Central memory CD8-positive, alpha-beta T cell (primary cell): ENCODE measurements at regions not wholly inside any gene's neighbourhood (a gene's known extent, or its start where the extent isn't known, plus 50 kb on each side); places are given as distances from the start of the nearest gene placed in this dataset.
"Not testable (repeated sequence)": the region's sequence is repeated elsewhere in the genome, so short reads cannot be mapped to it uniquely, and the experiment has no call there.

Experiments
- ATAC-seq: fragments of 150-1000 bp; cut with Tn5 transposase; replicated peaks from 2 replicates; pipeline ENCODE4 v1.10.0; 2022; ENCODE audit warnings: mild to moderate bottlenecking, moderate FRiP score, moderate number of reproducible peaks; ENCODE audit not compliant: poor library complexity, severe bottlenecking; ENCODE audit errors: extremely low read depth
- DNase-seq, 2 donors: peaks; one replicate each; pipeline ENCODE4 v3.0.0; 2021; ENCODE audit warnings: low spot score in 2 of 2
- H3K27ac Mint-ChIP-seq: one replicate; pipeline ENCODE4 v1.8.0; 2022; ENCODE audit warnings: low read depth, mild to moderate bottlenecking, moderate library complexity, mixed read lengths
- H3K27me3 Mint-ChIP-seq: one replicate; pipeline ENCODE4 v1.8.0; 2022; ENCODE audit warnings: mixed read lengths
- H3K36me3 Mint-ChIP-seq: one replicate; pipeline ENCODE4 v1.8.0; 2022; ENCODE audit warnings: mild to moderate bottlenecking, moderate library complexity, mixed read lengths; ENCODE audit not compliant: insufficient read depth
- H3K4me1 Mint-ChIP-seq: one replicate; pipeline ENCODE4 v1.8.0; 2022; ENCODE audit warnings: mixed read lengths
- H3K4me3 Mint-ChIP-seq: one replicate; pipeline ENCODE4 v1.8.0; 2022; ENCODE audit warnings: mild to moderate bottlenecking, moderate library complexity, mixed read lengths
- H3K9me3 Mint-ChIP-seq: one replicate; pipeline ENCODE4 v1.8.0; 2022; ENCODE audit warnings: mixed read lengths

DNA sequence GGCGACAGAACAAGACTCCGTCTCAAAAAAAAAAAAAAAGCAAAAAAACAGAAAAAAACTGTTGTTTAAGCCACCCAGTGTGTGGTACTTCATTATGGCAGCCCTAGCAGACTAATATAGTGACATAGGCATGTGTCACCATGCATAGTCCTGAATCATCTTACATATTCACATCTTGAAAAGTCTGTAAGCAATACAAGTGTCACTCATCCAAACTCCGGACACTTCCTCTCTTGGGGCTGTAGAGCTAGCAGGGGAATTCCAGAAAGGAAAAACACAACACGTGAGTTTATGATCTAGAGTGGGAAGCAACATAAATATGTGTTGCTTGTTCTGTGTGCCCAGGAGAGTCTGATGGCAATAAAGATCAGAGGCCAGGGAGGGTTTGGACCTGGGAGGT is 81.6 kb upstream of the KCNE2 start:
- H3K27me3 Mint-ChIP-seq, result peaks cover 5% of the 10 kb centered on the region
- ATAC-seq, result no peak
- DNase-seq, result no peak
- H3K4me1 Mint-ChIP-seq, result no peaks in the 10 kb centered on the region
- H3K4me3 Mint-ChIP-seq, result no peak overlapping the region
- H3K27ac Mint-ChIP-seq, result no peak overlapping the region
- H3K9me3 Mint-ChIP-seq, result peaks cover 2% of the 10 kb centered on the region
- no peaks in the 10 kb centered on the region for H3K36me3 Mint-ChIP-seq

GRCh38 chr21:34284666-34285065 is 79.1 kb upstream of the KCNE2 start:
- Mint-ChIP-seq H3K9me3 (peaks cover 15% of the 10 kb centered on the region), H3K27me3 (no peaks in the 10 kb centered on the region), H3K4me3 (no peak overlapping the region), H3K36me3 (no peaks in the 10 kb centered on the region), H3K4me1 (no peaks in the 10 kb centered on the region), H3K27ac (no peak overlapping the region)
- DNase-seq (no peak), ATAC-seq (no peak)

DNA sequence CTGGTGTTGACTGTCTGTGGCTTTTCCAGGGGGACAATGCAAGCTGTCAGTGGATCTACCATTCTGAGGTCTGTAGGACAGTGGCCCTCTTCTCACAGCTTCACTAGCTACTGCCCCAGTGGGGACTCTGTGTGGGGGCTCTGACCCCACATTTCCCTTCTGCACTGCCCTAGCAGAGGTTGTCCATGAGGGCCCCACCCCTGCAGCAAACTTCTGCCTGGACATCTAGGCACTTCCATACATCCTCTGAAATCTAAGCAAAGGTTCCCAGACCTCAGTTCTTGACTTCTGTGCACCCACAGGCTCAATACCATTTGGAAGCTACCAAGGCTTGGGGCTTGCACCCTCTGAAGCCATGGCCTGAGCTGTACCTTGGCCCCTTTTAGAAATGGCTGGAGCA is 75.8 kb upstream of the KCNE2 start:
- H3K27ac Mint-ChIP-seq, result not testable (repeated sequence)

GRCh38 chr21:34289856-34290255 is 74.0 kb upstream of the KCNE2 start:
- peaks cover 15% of the 10 kb centered on the region for H3K9me3 Mint-ChIP-seq
- no peak overlapping the region for H3K27ac Mint-ChIP-seq
- H3K4me3 Mint-ChIP-seq, result no peak overlapping the region
- H3K27me3 Mint-ChIP-seq, result no peaks in the 10 kb centered on the region
- ATAC-seq (no peak), DNase-seq (no peak)
- no peaks in the 10 kb centered on the region for H3K4me1 Mint-ChIP-seq
- H3K36me3 Mint-ChIP-seq, result no peaks in the 10 kb centered on the region

More for the DNA sequence above, 75.8 kb upstream of the KCNE2 start:
- DNase-seq, ATAC-seq, H3K27me3 Mint-ChIP-seq, H3K4me3 Mint-ChIP-seq, H3K4me1 Mint-ChIP-seq, H3K36me3 Mint-ChIP-seq: not testable (repeated sequence)
- peaks cover 15% of the 10 kb centered on the region for H3K9me3 Mint-ChIP-seq

DNA sequence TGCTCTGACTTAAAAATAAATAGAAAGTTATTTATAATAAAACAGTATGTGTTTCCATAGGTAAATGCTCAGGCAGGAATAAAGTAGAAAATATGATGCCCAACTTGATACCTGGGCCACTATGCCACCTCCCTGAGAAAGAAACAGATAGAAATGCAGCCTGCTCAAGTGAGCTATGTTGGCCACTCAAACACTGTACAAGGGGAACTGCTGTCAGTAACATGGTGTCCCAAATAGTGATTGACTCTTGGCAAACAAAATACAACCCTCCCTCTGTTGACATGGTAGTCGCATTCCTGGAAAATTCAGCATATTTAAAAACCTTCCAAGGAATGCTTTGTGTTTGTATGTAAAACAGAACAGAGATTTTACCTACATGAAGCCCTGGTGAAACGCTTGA is 66.9 kb upstream of the KCNE2 start:
- Mint-ChIP-seq H3K27me3 (peaks cover 22% of the 10 kb centered on the region), H3K4me3 (no peak overlapping the region), H3K27ac (no peak overlapping the region), H3K9me3 (peaks cover 5% of the 10 kb centered on the region), H3K36me3 (no peaks in the 10 kb centered on the region), H3K4me1 (no peaks in the 10 kb centered on the region)
- ATAC-seq (no peak), DNase-seq (no peak)

GRCh38 chr21:34298534-34299167 is 65.2 kb upstream of the KCNE2 start:
- peaks cover 5% of the 10 kb centered on the region for H3K9me3 Mint-ChIP-seq
- DNase-seq (no peak), ATAC-seq (no peak)
- H3K36me3 Mint-ChIP-seq, result no peaks in the 10 kb centered on the region
- peaks cover 28% of the 10 kb centered on the region for H3K27me3 Mint-ChIP-seq
- H3K4me3 Mint-ChIP-seq, result no peak overlapping the region
- no peak overlapping the region for H3K27ac Mint-ChIP-seq
- H3K4me1 Mint-ChIP-seq, result no peaks in the 10 kb centered on the region

DNA sequence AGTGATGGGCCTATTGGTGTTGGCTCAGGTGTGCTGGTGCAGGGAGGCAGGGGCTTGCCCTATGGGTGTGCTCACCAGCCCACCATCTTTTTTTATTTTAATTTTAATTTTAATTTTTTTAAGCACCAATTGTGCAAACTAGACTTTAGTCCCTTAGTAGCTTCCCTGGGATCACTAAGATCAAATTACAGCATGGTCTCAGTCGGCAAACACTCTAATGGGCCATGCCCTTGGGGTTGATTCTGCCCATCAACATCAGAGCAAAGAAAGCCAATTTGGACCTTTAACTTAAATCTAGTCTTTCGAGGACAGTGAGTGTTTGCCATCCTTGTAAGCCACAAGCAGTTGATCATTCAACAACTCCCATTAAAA is 64.7 kb upstream of the KCNE2 start:
- ATAC-seq, result no peak
- Mint-ChIP-seq H3K4me3 (no peak overlapping the region), H3K36me3 (no peaks in the 10 kb centered on the region), H3K4me1 (no peaks in the 10 kb centered on the region), H3K27me3 (peaks cover 28% of the 10 kb centered on the region), H3K9me3 (peaks cover 5% of the 10 kb centered on the region), H3K27ac (no peak overlapping the region)
- DNase-seq, result no peak

GRCh38 chr21:34302521-34302920 is 61.3 kb upstream of the KCNE2 start:
- no peak for DNase-seq

GRCh38 chr21:34305605-34306604 is 57.9 kb upstream of the KCNE2 start:
- Mint-ChIP-seq H3K36me3 (no peaks in the 10 kb centered on the region), H3K4me3 (no peak overlapping the region), H3K27me3 (peaks cover 25% of the 10 kb centered on the region), H3K9me3 (peaks cover 4% of the 10 kb centered on the region), H3K4me1 (no peaks in the 10 kb centered on the region), H3K27ac (no peak overlapping the region)
- ATAC-seq (no peak), DNase-seq (no peak)

More at GRCh38 chr21:34302521-34302920, 61.3 kb upstream of the KCNE2 start:
- no peak overlapping the region for H3K4me3 Mint-ChIP-seq
- no peak overlapping the region for H3K27ac Mint-ChIP-seq
- H3K4me1 Mint-ChIP-seq, result no peaks in the 10 kb centered on the region
- no peak for ATAC-seq
- H3K9me3 Mint-ChIP-seq, result peaks cover 5% of the 10 kb centered on the region
- peaks cover 44% of the 10 kb centered on the region for H3K27me3 Mint-ChIP-seq
- no peaks in the 10 kb centered on the region for H3K36me3 Mint-ChIP-seq

GRCh38 chr21:34307991-34308532 is 55.7 kb upstream of the KCNE2 start:
- Mint-ChIP-seq H3K4me1 (no peaks in the 10 kb centered on the region), H3K9me3 (no peaks in the 10 kb centered on the region), H3K4me3 (no peak overlapping the region), H3K27me3 (peaks cover 34% of the 10 kb centered on the region), H3K27ac (no peak overlapping the region), H3K36me3 (no peaks in the 10 kb centered on the region)
- ATAC-seq (no peak), DNase-seq (no peak)

DNA sequence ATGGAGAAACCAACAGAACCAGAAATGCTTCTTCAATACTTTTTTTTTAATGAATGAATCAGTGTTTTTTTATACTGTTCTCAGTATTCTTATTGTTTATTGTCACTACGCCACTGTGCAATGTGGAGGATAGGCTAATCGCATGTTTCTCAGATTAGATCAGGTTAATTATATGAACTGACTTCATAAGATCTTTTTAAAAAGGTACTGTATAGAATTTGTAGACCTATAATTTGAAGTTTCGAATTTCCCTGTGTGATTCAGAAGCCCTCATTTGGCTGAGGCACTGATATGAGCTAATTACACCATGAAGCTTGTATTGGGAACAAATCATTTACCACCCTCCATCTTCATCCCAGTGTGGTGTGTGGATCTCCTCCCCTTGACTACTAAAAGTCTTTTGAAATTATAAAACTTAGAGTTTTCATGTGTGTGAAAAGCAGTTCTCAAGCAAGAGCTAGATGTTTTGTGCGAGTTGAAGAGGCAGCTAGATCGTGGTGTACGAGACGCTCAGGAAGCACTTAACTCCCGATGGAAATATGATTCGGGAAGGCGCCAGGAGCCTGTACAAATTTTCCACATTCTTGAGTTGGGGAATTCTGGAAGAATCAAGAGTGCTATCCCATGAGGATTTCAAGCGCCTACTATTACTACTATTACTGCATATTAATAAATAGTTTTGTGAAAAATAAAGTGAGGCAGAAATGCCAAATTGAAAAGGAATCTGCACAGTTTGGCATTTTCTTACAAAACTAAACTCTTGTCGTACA is 52.1 kb upstream of the KCNE2 start:
- H3K4me1 Mint-ChIP-seq, result no peaks in the 10 kb centered on the region
- ATAC-seq, result no peak

GRCh38 chr21:34313116-34313515 is 50.7 kb upstream of the KCNE2 start:
- H3K27ac Mint-ChIP-seq, result no peak overlapping the region
- H3K4me1 Mint-ChIP-seq, result no peaks in the 10 kb centered on the region
- H3K4me3 Mint-ChIP-seq, result no peak overlapping the region
- ATAC-seq (no peak), DNase-seq (no peak)
- no peaks in the 10 kb centered on the region for H3K36me3 Mint-ChIP-seq
- H3K9me3 Mint-ChIP-seq, result no peaks in the 10 kb centered on the region
- H3K27me3 Mint-ChIP-seq, result peaks cover 27% of the 10 kb centered on the region

More for the DNA sequence above, 52.1 kb upstream of the KCNE2 start:
- Mint-ChIP-seq H3K27me3 (peaks cover 23% of the 10 kb centered on the region), H3K9me3 (no peaks in the 10 kb centered on the region), H3K36me3 (no peaks in the 10 kb centered on the region), H3K4me3 (no peak overlapping the region), H3K27ac (no peak overlapping the region)
- no peak for DNase-seq
